GM12892 (cell line): ENCODE measurements at regions not wholly inside any gene's neighbourhood (a gene's known extent, or its start where the extent isn't known, plus 50 kb on each side); places are given as distances from the start of the nearest gene placed in this dataset.

Experiments used
- POLR2A ChIP-seq: IDR thresholded peaks from 2 replicates; pipeline ENCODE4 v1.6.1; 2011; ENCODE audit warnings: low read depth, low read length, control low read depth
- TAF1 ChIP-seq: IDR thresholded peaks from 2 replicates; pipeline ENCODE4 v1.6.1; 2011; ENCODE audit warnings: low read depth, mild to moderate bottlenecking, control low read depth, low read length, borderline replicate concordance

GRCh38 chr2:59779571-59779970 is 773.9 kb downstream of the BCL11A start:
- TF ChIP-seq TAF1 (no peak), POLR2A (no peak)
